ENCODE measurements at regions not wholly inside any gene's neighbourhood (a gene's known extent, or its start where the extent isn't known, plus 50 kb on each side); places are given as distances from the start of the nearest gene placed in this dataset.

DNA sequence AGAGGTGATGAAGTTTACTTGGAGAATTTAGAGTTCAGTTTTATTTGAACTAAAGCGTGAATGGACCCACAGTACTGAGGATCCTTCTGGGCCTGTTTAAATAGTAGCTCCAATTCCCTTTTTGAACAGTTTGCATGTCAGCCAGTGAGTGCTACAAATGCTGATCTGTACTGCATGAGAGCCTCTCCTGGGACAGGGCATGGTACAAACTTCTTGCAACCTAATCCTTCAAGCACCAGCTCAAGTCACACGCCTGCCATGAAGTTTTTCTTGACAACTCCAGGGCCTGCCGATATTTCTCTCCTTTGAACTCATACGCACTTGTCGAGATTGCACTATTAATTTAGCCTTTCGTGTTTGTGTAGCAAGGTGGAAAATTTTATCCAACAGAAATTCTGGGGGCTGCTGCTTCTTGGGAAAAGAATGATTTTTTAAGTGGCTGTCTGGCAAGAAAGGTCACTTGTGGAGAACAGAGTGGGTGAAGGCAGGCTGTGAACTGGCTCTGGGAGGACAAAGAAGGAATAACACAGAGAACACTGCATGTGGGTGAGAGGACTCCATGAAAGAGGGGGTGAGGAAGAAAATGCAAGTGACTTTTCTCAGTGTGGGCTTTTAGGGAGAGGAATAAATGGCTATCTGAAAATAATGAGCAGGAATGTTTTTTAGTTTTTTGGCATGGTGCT lies 192.5 kb downstream of the NDFIP2 start:
- TF ChIP-seq, protein P1, sequence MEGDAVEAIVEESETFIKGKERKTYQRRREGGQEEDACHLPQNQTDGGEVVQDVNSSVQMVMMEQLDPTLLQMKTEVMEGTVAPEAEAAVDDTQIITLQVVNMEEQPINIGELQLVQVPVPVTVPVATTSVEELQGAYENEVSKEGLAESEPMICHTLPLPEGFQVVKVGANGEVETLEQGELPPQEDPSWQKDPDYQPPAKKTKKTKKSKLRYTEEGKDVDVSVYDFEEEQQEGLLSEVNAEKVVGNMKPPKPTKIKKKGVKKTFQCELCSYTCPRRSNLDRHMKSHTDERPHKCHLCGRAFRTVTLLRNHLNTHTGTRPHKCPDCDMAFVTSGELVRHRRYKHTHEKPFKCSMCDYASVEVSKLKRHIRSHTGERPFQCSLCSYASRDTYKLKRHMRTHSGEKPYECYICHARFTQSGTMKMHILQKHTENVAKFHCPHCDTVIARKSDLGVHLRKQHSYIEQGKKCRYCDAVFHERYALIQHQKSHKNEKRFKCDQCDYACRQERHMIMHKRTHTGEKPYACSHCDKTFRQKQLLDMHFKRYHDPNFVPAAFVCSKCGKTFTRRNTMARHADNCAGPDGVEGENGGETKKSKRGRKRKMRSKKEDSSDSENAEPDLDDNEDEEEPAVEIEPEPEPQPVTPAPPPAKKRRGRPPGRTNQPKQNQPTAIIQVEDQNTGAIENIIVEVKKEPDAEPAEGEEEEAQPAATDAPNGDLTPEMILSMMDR (IDR thresholded peaks at IDR 0.05; ENCODE audit: low read depth, low read length, poor library complexity, severe bottlenecking) = no peak
- TF ChIP-seq EZH2phosphoT487 (IDR thresholded peaks at IDR 0.05; ENCODE audit: borderline replicate concordance, low read length) = no peak

Data from DOHH2 (cell line).